ENCODE measurements at regions not wholly inside any gene's neighbourhood (a gene's known extent, or its start where the extent isn't known, plus 50 kb on each side); places are given as distances from the start of the nearest gene placed in this dataset.

DNA sequence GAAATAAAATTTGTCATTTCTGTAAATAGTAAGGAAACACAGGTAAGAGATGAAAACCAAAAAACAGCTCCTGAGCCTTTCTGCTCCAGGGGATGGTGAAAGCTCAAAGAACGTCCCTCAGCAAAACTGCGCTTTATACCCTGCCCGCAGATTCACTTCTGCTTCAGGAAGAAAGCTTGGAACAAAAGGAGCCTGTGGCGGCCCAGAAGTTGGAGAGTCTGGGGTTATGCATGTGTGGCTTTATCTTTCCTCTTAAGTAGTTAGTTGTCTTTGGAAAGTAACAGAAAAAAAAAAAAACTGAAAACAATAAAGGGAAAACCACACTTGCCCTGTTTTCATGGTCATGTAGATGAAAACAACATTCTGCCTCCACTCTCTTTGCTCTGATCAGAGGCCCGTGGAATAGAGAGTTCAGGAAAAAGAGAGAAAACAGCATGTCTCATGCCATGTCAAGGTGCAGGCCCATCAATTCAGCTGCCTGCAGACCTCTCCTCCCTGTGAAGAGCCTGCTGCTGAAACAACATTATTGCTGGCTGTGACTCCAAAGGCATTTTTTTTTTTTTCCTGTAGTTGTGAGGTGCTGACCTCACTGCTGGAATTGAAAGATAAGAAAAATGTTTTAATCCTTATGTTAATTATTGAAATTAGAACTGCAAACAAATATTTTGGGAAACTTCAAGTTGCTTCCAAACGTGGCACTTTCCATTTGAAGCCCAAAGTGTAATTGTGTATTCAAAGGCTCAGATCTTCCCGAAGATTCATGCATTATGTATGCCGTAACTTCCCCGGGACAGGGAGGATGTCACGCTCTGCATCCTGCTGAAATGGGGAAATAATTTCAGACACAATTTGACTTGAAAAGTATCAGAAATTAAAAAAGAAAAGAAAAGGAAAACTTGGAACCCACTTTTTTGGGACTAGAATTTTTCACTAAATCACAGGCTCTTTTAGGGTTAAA lies 108.4 kb upstream of the ZNF385D start:
- Histone ChIP-seq H3K27ac (replicated peaks) (no peak overlapping the region), H3K27me3 (ENCODE audit: low read depth) (no peaks in the 10 kb centered on the region), H3K4me3 (no peak overlapping the region), H3K4me1 (peaks cover 17% of the 10 kb centered on the region), H3K9me3 (replicated peaks) (no peaks in the 10 kb centered on the region), H3K36me3 (no peaks in the 10 kb centered on the region)
- intact Hi-C loops (cut with micrococcal nuclease) = no loop called here
- no peak for DNase-seq
- TF ChIP-seq CTCF (IDR thresholded peaks at IDR 0.05; ENCODE audit: borderline replicate concordance) = no peak

- no peaks in the 10 kb centered on the region for H3K27me3 ChIP-seq (ENCODE audit: low read depth)
These were observed 109.1 kb upstream of the ZNF385D start for GRCh38 chr3:21860082-21860475.

GRCh38 chr3:21860657-21861056 lies 109.6 kb upstream of the ZNF385D start:
- Histone ChIP-seq H3K9me3 (replicated peaks) (no peaks in the 10 kb centered on the region), H3K4me3 (no peak overlapping the region), H3K4me1 (peaks cover 17% of the 10 kb centered on the region), H3K36me3 (no peaks in the 10 kb centered on the region), H3K27ac (replicated peaks) (no peak overlapping the region), H3K27me3 (ENCODE audit: low read depth) (no peaks in the 10 kb centered on the region)
- no peak for DNase-seq
- intact Hi-C loops (cut with micrococcal nuclease) = no loop called here
- TF ChIP-seq CTCF (IDR thresholded peaks at IDR 0.05; ENCODE audit: borderline replicate concordance) = no peak

More at GRCh38 chr3:21860082-21860475, 109.1 kb upstream of the ZNF385D start:
- Histone ChIP-seq H3K4me3 (no peak overlapping the region), H3K36me3 (no peaks in the 10 kb centered on the region), H3K9me3 (replicated peaks) (no peaks in the 10 kb centered on the region), H3K4me1 (peaks cover 17% of the 10 kb centered on the region), H3K27ac (replicated peaks) (no peak overlapping the region)
- intact Hi-C loops (cut with micrococcal nuclease) = no loop called here
- TF ChIP-seq CTCF (IDR thresholded peaks at IDR 0.05; ENCODE audit: borderline replicate concordance) = no peak
- no peak for DNase-seq

DNA sequence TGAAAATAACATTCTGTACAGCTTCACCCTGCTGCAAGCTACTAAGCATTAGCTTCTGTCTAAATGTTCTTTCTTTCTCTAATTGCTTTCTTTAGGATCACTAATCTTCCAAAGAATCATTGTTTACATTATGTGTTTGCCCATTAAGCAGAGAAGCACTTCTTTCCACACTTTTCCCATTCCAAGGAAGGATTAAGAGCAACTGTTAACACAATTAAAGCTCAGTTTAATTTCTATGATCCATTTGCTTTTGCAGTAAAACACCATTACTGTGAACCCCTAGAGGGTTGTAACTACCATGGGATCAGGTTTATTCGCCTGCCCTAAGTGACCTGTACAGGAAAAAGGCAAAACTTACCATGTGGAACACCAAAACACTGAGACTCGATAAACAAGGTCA lies 125.8 kb upstream of the ZNF385D start:
- H3K27me3 ChIP-seq (ENCODE audit: low read depth) = no peaks in the 10 kb centered on the region
- H3K36me3 ChIP-seq = no peaks in the 10 kb centered on the region
- no peak for DNase-seq
- no peak overlapping the region for H3K27ac ChIP-seq (replicated peaks)
- no peaks in the 10 kb centered on the region for H3K4me1 ChIP-seq
- no peak for TF ChIP-seq CTCF (IDR thresholded peaks at IDR 0.05; ENCODE audit: borderline replicate concordance)
- no peak overlapping the region for H3K4me3 ChIP-seq
- H3K9me3 ChIP-seq (replicated peaks) = peaks cover 18% of the 10 kb centered on the region
- intact Hi-C loops (cut with micrococcal nuclease) = no loop called here

GRCh38 chr3:21877214-21877754 lies 126.3 kb upstream of the ZNF385D start:
- H3K27me3 ChIP-seq (ENCODE audit: low read depth) = no peaks in the 10 kb centered on the region
- no peak for TF ChIP-seq CTCF (IDR thresholded peaks at IDR 0.05; ENCODE audit: borderline replicate concordance)
- H3K27ac ChIP-seq (replicated peaks) = no peak overlapping the region
- no peaks in the 10 kb centered on the region for H3K36me3 ChIP-seq
- no peaks in the 10 kb centered on the region for H3K4me1 ChIP-seq
- intact Hi-C loops (cut with micrococcal nuclease) = no loop called here
- peaks cover 18% of the 10 kb centered on the region for H3K9me3 ChIP-seq (replicated peaks)
- DNase-seq = no peak
- H3K4me3 ChIP-seq = no peak overlapping the region

All from left ventricle myocardium inferior (tissue), 1 donor.